ENCODE measurements at regions not wholly inside any gene's neighbourhood (a gene's known extent, or its start where the extent isn't known, plus 50 kb on each side); places are given as distances from the start of the nearest gene placed in this dataset.

- no peak for TF ChIP-seq SIN3A (IDR thresholded peaks at IDR 0.05; ENCODE audit: borderline replicate concordance, insufficient read depth, low read length)
- TF ChIP-seq REST (IDR thresholded peaks at IDR 0.05; ENCODE audit: insufficient read depth in 1 of 2, low read depth in 2 of 2, low read length in 2 of 2): no peak
Observed at GRCh38 chr6:120278689-120279396, 929.3 kb upstream of the MAN1A1 start.

- no peak for TF ChIP-seq REST (IDR thresholded peaks at IDR 0.05; ENCODE audit: insufficient read depth in 1 of 2, low read depth in 2 of 2, low read length in 2 of 2)
- no peak for TF ChIP-seq FOXP2 (optimal IDR thresholded peaks at IDR 0.05; ENCODE audit: borderline replicate concordance, extremely low read depth, extremely low read length, insufficient read depth)
- no peak for TF ChIP-seq SIN3A (IDR thresholded peaks at IDR 0.05; ENCODE audit: borderline replicate concordance, insufficient read depth, low read length)
Observed at GRCh38 chr6:120274547-120274946, 925.0 kb upstream of the MAN1A1 start.

- no peak for TF ChIP-seq SIN3A (IDR thresholded peaks at IDR 0.05; ENCODE audit: borderline replicate concordance, insufficient read depth, low read length)
- no peak for TF ChIP-seq FOXP2 (optimal IDR thresholded peaks at IDR 0.05; ENCODE audit: borderline replicate concordance, extremely low read depth, extremely low read length, insufficient read depth)
- no peak for TF ChIP-seq REST (IDR thresholded peaks at IDR 0.05; ENCODE audit: insufficient read depth in 1 of 2, low read depth in 2 of 2, low read length in 2 of 2)
- no peak for TF ChIP-seq TAF1 (IDR thresholded peaks at IDR 0.05; ENCODE audit: borderline replicate concordance, insufficient read depth, low read length)
- TF ChIP-seq POLR2AphosphoS5 (IDR thresholded peaks at IDR 0.05; ENCODE audit: low read depth, low read length): no peak
Observed at GRCh38 chr6:120273411-120273810, 923.9 kb upstream of the MAN1A1 start.

GRCh38 chr6:120272038-120272437, 922.5 kb upstream of the MAN1A1 start:
- no peak for TF ChIP-seq POLR2AphosphoS5 (IDR thresholded peaks at IDR 0.05; ENCODE audit: low read depth, low read length)
- TF ChIP-seq SIN3A (IDR thresholded peaks at IDR 0.05; ENCODE audit: borderline replicate concordance, insufficient read depth, low read length): no peak
- no peak for TF ChIP-seq FOXP2 (optimal IDR thresholded peaks at IDR 0.05; ENCODE audit: borderline replicate concordance, extremely low read depth, extremely low read length, insufficient read depth)
- TF ChIP-seq TAF1 (IDR thresholded peaks at IDR 0.05; ENCODE audit: borderline replicate concordance, insufficient read depth, low read length): no peak
- no peak for TF ChIP-seq REST (IDR thresholded peaks at IDR 0.05; ENCODE audit: insufficient read depth in 1 of 2, low read depth in 2 of 2, low read length in 2 of 2)

- TF ChIP-seq REST (IDR thresholded peaks at IDR 0.05; ENCODE audit: insufficient read depth in 1 of 2, low read depth in 2 of 2, low read length in 2 of 2) (no peak), FOXP2 (optimal IDR thresholded peaks at IDR 0.05; ENCODE audit: borderline replicate concordance, extremely low read depth, extremely low read length, insufficient read depth) (no peak), SIN3A (IDR thresholded peaks at IDR 0.05; ENCODE audit: borderline replicate concordance, insufficient read depth, low read length) (no peak)
Observed at GRCh38 chr6:120262354-120262753, 912.8 kb upstream of the MAN1A1 start.

Measured in PFSK-1 (cell line).